H9 (cell line): ENCODE measurements at regions not wholly inside any gene's neighbourhood (a gene's known extent, or its start where the extent isn't known, plus 50 kb on each side); places are given as distances from the start of the nearest gene placed in this dataset.

Experiments
- DNase-seq: peaks from one replicate; pipeline ENCODE4 v3.0.0-alpha.2; 2017
- H2AFZ ChIP-seq: one replicate; pipeline ENCODE4 v1.6.1; 2013; ENCODE audit warnings: mild to moderate bottlenecking, low read length, control low read depth, moderate library complexity
- H2AK5ac ChIP-seq: 2 replicates; pipeline ENCODE4 v1.6.1; 2013; ENCODE audit warnings: low read length, control low read depth, mixed read lengths; ENCODE audit not compliant: insufficient read length
- H2BK120ac ChIP-seq: one replicate; pipeline ENCODE4 v1.6.1; 2013; ENCODE audit warnings: low read depth, mild to moderate bottlenecking, low read length, control low read depth, inconsistent platforms; ENCODE audit not compliant: poor library complexity, severe bottlenecking
- H2BK12ac ChIP-seq: 2 replicates; pipeline ENCODE4 v1.6.1; 2013; ENCODE audit warnings: low read length, control low read depth, mixed read lengths, low read depth; ENCODE audit not compliant: insufficient read length
- H2BK15ac ChIP-seq: 2 replicates; pipeline ENCODE4 v1.6.1; 2013; ENCODE audit warnings: low read depth, low read length, control low read depth
- H2BK20ac ChIP-seq: one replicate; pipeline ENCODE4 v1.6.1; 2013; ENCODE audit warnings: low read depth, mild to moderate bottlenecking, low read length, control low read depth, inconsistent platforms; ENCODE audit not compliant: poor library complexity, severe bottlenecking
- H2BK5ac ChIP-seq: 2 replicates; pipeline ENCODE4 v1.6.1; 2013; ENCODE audit warnings: low read length, control low read depth, mixed read lengths; ENCODE audit not compliant: insufficient read length
- H3K14ac ChIP-seq: 2 replicates; pipeline ENCODE4 v1.6.1; 2013; ENCODE audit warnings: low read length, control low read depth; ENCODE audit not compliant: insufficient read depth
- H3K18ac ChIP-seq: 2 replicates; pipeline ENCODE4 v1.6.1; 2013; ENCODE audit warnings: low read depth, mild to moderate bottlenecking, mixed read lengths, low read length, control low read depth; ENCODE audit not compliant: insufficient read length
- H3K23ac ChIP-seq: 2 replicates; pipeline ENCODE4 v1.6.1; 2013; ENCODE audit warnings: low read length, control low read depth, mixed read lengths, low read depth; ENCODE audit not compliant: insufficient read length
- H3K23me2 ChIP-seq: 2 replicates; pipeline ENCODE4 v1.6.1; 2013; ENCODE audit warnings: low read depth, mild to moderate bottlenecking, mixed read lengths, low read length, control low read depth; ENCODE audit not compliant: insufficient read length, poor library complexity, severe bottlenecking
- H3K27ac ChIP-seq: 2 replicates; pipeline ENCODE4 v1.5.1; 2013; ENCODE audit warnings: low read length, control low read depth, mixed read lengths, low read depth; ENCODE audit not compliant: insufficient read length
- H3K27me3 ChIP-seq: 2 replicates; pipeline ENCODE4 v1.6.1; 2013; ENCODE audit warnings: low read length, control low read depth, inconsistent platforms; ENCODE audit not compliant: insufficient read depth
- H3K4ac ChIP-seq: 2 replicates; pipeline ENCODE4 v1.6.1; 2013; ENCODE audit warnings: low read depth, mild to moderate bottlenecking, control low read depth, inconsistent platforms, low read length, moderate library complexity
- H3K4me1 ChIP-seq: 2 replicates; pipeline ENCODE4 v1.6.1; 2013; ENCODE audit warnings: low read length, control low read depth, inconsistent platforms; ENCODE audit not compliant: insufficient read depth
- H3K4me2 ChIP-seq: 2 replicates; pipeline ENCODE4 v1.6.1; 2013; ENCODE audit warnings: low read length, control low read depth, mixed read lengths; ENCODE audit not compliant: insufficient read length, insufficient read depth
- H3K56ac ChIP-seq: 2 replicates; pipeline ENCODE4 v1.6.1; 2013; ENCODE audit warnings: low read depth, mild to moderate bottlenecking, mixed read lengths, low read length, control low read depth; ENCODE audit not compliant: insufficient read length
- H3K79me1 ChIP-seq: 2 replicates; pipeline ENCODE4 v1.6.1; 2013; ENCODE audit warnings: low read depth, mild to moderate bottlenecking, moderate library complexity, low read length, control low read depth, inconsistent platforms; ENCODE audit not compliant: insufficient read depth, poor library complexity, severe bottlenecking
- H3K79me2 ChIP-seq: 2 replicates; pipeline ENCODE4 v1.6.1; 2013; ENCODE audit warnings: low read length, control low read depth, inconsistent platforms; ENCODE audit not compliant: insufficient read depth
- H3K9ac ChIP-seq: 2 replicates; pipeline ENCODE4 v1.6.1; 2013; ENCODE audit warnings: low read length, control low read depth, mixed read lengths; ENCODE audit not compliant: insufficient read length; ENCODE audit errors: extremely low read depth
- H3K9me3 ChIP-seq: one replicate; pipeline ENCODE4 v1.6.1; 2013; ENCODE audit warnings: low read depth, low read length, inconsistent platforms; ENCODE audit not compliant: control insufficient read depth
- H3T11ph ChIP-seq: one replicate; pipeline ENCODE4 v1.6.1; 2013; ENCODE audit warnings: mild to moderate bottlenecking, low read length, control low read depth, inconsistent platforms
- H4K20me1 ChIP-seq: one replicate; pipeline ENCODE4 v1.6.1; 2013; ENCODE audit not compliant: control insufficient read depth, insufficient read length, insufficient read depth
- H4K5ac ChIP-seq: 2 replicates; pipeline ENCODE4 v1.6.1; 2013; ENCODE audit warnings: low read depth, mild to moderate bottlenecking, mixed read lengths, low read length, control low read depth; ENCODE audit not compliant: insufficient read length
- H4K8ac ChIP-seq: replicated peaks from 2 replicates; pipeline ENCODE4 v1.6.1; 2013; ENCODE audit warnings: low read length, control low read depth, mixed read lengths, low read depth; ENCODE audit not compliant: insufficient read length
- H4K91ac ChIP-seq: 2 replicates; pipeline ENCODE4 v1.6.1; 2013; ENCODE audit warnings: low read depth, mild to moderate bottlenecking, moderate library complexity, mixed read lengths, low read length, control low read depth; ENCODE audit not compliant: insufficient read length
- H3K27ac Mint-ChIP-seq, 3 experiments: 2 replicates in 2 of 3; 3 replicates in 1 of 3; pipeline ENCODE4 v1.8.0; 2020 to 2021; ENCODE audit warnings: mixed read lengths in 3 of 3, mild to moderate bottlenecking in 1 of 3, moderate library complexity in 1 of 3
- H3K27me3 Mint-ChIP-seq: 2 replicates; pipeline ENCODE4 v1.8.0; 2021; ENCODE audit warnings: low read depth, mild to moderate bottlenecking, moderate library complexity, mixed read lengths
- H3K36me3 Mint-ChIP-seq, 3 experiments: 2 replicates in 2 of 3; 3 replicates in 1 of 3; pipeline ENCODE4 v1.8.0; 2020 to 2021; ENCODE audit warnings: low read depth in 3 of 3, mixed read lengths in 3 of 3; ENCODE audit not compliant: insufficient read depth in 1 of 3
- H3K4me1 Mint-ChIP-seq, 2 experiments: 2 replicates each; pipeline ENCODE4 v1.8.0; 2020; ENCODE audit warnings: mixed read lengths in 2 of 2
- H3K4me3 Mint-ChIP-seq, 2 experiments: 2 replicates in 1 of 2; 3 replicates in 1 of 2; pipeline ENCODE4 v1.8.0; 2020 to 2021; ENCODE audit warnings: mild to moderate bottlenecking in 2 of 2, mixed read lengths in 2 of 2, moderate library complexity in 1 of 2
- H3K9me3 Mint-ChIP-seq, 2 experiments: 2 replicates in 1 of 2; 3 replicates in 1 of 2; pipeline ENCODE4 v1.8.0; 2020; ENCODE audit warnings: mild to moderate bottlenecking in 2 of 2, mixed read lengths in 2 of 2, moderate library complexity in 1 of 2
- CTCF ChIP-seq: fragments of 200-600 bp; sonication (generic); conservative IDR thresholded peaks from 3 replicates; pipeline ENCODE4 v1.8.0; 2021; ENCODE audit warnings: antibody characterized with exemption, mild to moderate bottlenecking
- WGBS: extraction: QIAGEN DNeasy Blood & Tissue Kit; methylation state at CpG from one replicate; pipeline ENCODE4 v1.1.7; 2013; ENCODE audit warnings: missing lambda C conversion rate, low lambda C conversion rate, mixed read lengths; ENCODE audit not compliant: insufficient read length; ENCODE audit errors: extremely low coverage; 5-methylcytosine and 5-hydroxymethylcytosine counted together

GRCh38 chr12:92032965-92033364 is 112.7 kb downstream of the BTG1 start:
- DNase-seq, result no peak
- Mint-ChIP-seq H3K4me1 (peaks cover 24 to 29% of the 10 kb centered on the region in 2 experiments), H3K4me3 (no peak overlapping the region), H3K27ac (no peak overlapping the region; a peak in 1 of 7 replicates), H3K9me3 (no peaks in the 10 kb centered on the region), H3K36me3 (no peaks in the 10 kb centered on the region), H3K27me3 (no peaks in the 10 kb centered on the region)
- H3K14ac ChIP-seq, result no peak overlapping the region
- H4K5ac ChIP-seq, result no peak overlapping the region
- H3K23ac ChIP-seq, result no peak overlapping the region
- no peak overlapping the region for H4K91ac ChIP-seq
- H2BK12ac ChIP-seq, result no peak overlapping the region
- no peaks in the 10 kb centered on the region; the same call in 1 of the 2 replicates for H3K4me1 ChIP-seq
- H3K23me2 ChIP-seq, result no peaks in the 10 kb centered on the region
- H3K79me1 ChIP-seq, result no peaks in the 10 kb centered on the region
- no peak overlapping the region for H2BK15ac ChIP-seq
- no peaks in the 10 kb centered on the region for H3K27me3 ChIP-seq
- no peak overlapping the region for H3K4ac ChIP-seq
- no peak for TF ChIP-seq CTCF
- H2BK120ac ChIP-seq, result no peak overlapping the region
- H3K79me2 ChIP-seq, result no peaks in the 10 kb centered on the region
- H3K4me2 ChIP-seq, result no peak overlapping the region
- H4K20me1 ChIP-seq, result no peaks in the 10 kb centered on the region
- no peak overlapping the region for H3K9ac ChIP-seq
- H2BK5ac ChIP-seq, result no peak overlapping the region
- no CpG with 5 or more reads among the region's 3 CpGs for WGBS
- no peak overlapping the region for H3K18ac ChIP-seq
- H3T11ph ChIP-seq, result no peak overlapping the region
- no peak overlapping the region for H3K27ac ChIP-seq
- H3K56ac ChIP-seq, result no peak overlapping the region
- no peak overlapping the region for H2BK20ac ChIP-seq
- H2AFZ ChIP-seq, result no peak overlapping the region
- H3K9me3 ChIP-seq, result no peaks in the 10 kb centered on the region
- no peak overlapping the region for H2AK5ac ChIP-seq
- no peak overlapping the region for H4K8ac ChIP-seq
